ENCODE measurements at regions not wholly inside any gene's neighbourhood (a gene's known extent, or its start where the extent isn't known, plus 50 kb on each side); places are given as distances from the start of the nearest gene placed in this dataset.
"Not testable (repeated sequence)": the region's sequence is repeated elsewhere in the genome, so short reads cannot be mapped to it uniquely, and the experiment has no call there.

GRCh38 chr9:81070689-81071088, 618.7 kb downstream of the TLE1 start:
- Histone ChIP-seq H3K36me3 (ENCODE audit: control insufficient read depth, insufficient read depth, low read length) (no peaks in the 10 kb centered on the region), H3K4me3 (ENCODE audit: low read depth, low read length) (no peak overlapping the region), H3K9me3 (ENCODE audit: control insufficient read depth, insufficient read depth, low read depth, low read length) (no peaks in the 10 kb centered on the region), H3K27ac (ENCODE audit: low read depth, low read length) (no peak overlapping the region), H3K27me3 (ENCODE audit: control insufficient read depth, insufficient read depth, low read length) (no peaks in the 10 kb centered on the region), H3K4me1 (ENCODE audit: control insufficient read depth, insufficient read depth, low read length) (no peaks in the 10 kb centered on the region), H3K9ac (ENCODE audit: low read length) (no peak overlapping the region)

- Histone ChIP-seq H3K27me3 (ENCODE audit: control insufficient read depth, insufficient read depth, low read length) (no peaks in the 10 kb centered on the region), H3K9ac (ENCODE audit: low read length) (no peak overlapping the region), H3K27ac (ENCODE audit: low read depth, low read length) (no peak overlapping the region), H3K4me1 (ENCODE audit: control insufficient read depth, insufficient read depth, low read length) (no peaks in the 10 kb centered on the region), H3K9me3 (ENCODE audit: control insufficient read depth, insufficient read depth, low read depth, low read length) (0 out of 2 replicates have a peak, but pooled peaks cover 2% of the 10 kb centered on the region), H3K36me3 (ENCODE audit: control insufficient read depth, insufficient read depth, low read length) (no peaks in the 10 kb centered on the region), H3K4me3 (ENCODE audit: low read depth, low read length) (no peak overlapping the region)
Measured at GRCh38 chr9:81069923-81070322, 619.4 kb downstream of the TLE1 start.

GRCh38 chr9:81069038-81069795, 620.1 kb downstream of the TLE1 start:
- no peaks in the 10 kb centered on the region for H3K4me1 ChIP-seq (ENCODE audit: control insufficient read depth, insufficient read depth, low read length)
- H3K4me3 ChIP-seq (ENCODE audit: low read depth, low read length): no peak overlapping the region
- H3K27ac ChIP-seq (ENCODE audit: low read depth, low read length): no peak overlapping the region
- H3K27me3 ChIP-seq (ENCODE audit: control insufficient read depth, insufficient read depth, low read length): no peaks in the 10 kb centered on the region
- 0 out of 2 replicates have a peak, but pooled peaks cover 5% of the 10 kb centered on the region for H3K9me3 ChIP-seq (ENCODE audit: control insufficient read depth, insufficient read depth, low read depth, low read length)
- no peak overlapping the region for H3K9ac ChIP-seq (ENCODE audit: low read length)
- H3K36me3 ChIP-seq (ENCODE audit: control insufficient read depth, insufficient read depth, low read length): no peaks in the 10 kb centered on the region

- H3K27ac ChIP-seq (ENCODE audit: low read depth, low read length); H3K36me3 ChIP-seq (ENCODE audit: control insufficient read depth, insufficient read depth, low read length); H3K9ac ChIP-seq (ENCODE audit: low read length); H3K4me1 ChIP-seq (ENCODE audit: control insufficient read depth, insufficient read depth, low read length); H3K27me3 ChIP-seq (ENCODE audit: control insufficient read depth, insufficient read depth, low read length); H3K4me3 ChIP-seq (ENCODE audit: low read depth, low read length): not testable (repeated sequence)
- H3K9me3 ChIP-seq (ENCODE audit: control insufficient read depth, insufficient read depth, low read depth, low read length): peaks cover 26% of the 10 kb centered on the region
Measured at GRCh38 chr9:81062995-81063394, 626.4 kb downstream of the TLE1 start.

- H3K4me1 ChIP-seq (ENCODE audit: control insufficient read depth, insufficient read depth, low read length): no peaks in the 10 kb centered on the region
- no peak overlapping the region for H3K27ac ChIP-seq (ENCODE audit: low read depth, low read length)
- no peak overlapping the region for H3K4me3 ChIP-seq (ENCODE audit: low read depth, low read length)
- H3K27me3 ChIP-seq (ENCODE audit: control insufficient read depth, insufficient read depth, low read length): no peaks in the 10 kb centered on the region
- H3K36me3 ChIP-seq (ENCODE audit: control insufficient read depth, insufficient read depth, low read length): no peaks in the 10 kb centered on the region
- H3K9ac ChIP-seq (ENCODE audit: low read length): no peak overlapping the region
- peaks cover 16% of the 10 kb centered on the region for H3K9me3 ChIP-seq (ENCODE audit: control insufficient read depth, insufficient read depth, low read depth, low read length)
Measured at GRCh38 chr9:81058782-81059181, 630.6 kb downstream of the TLE1 start.

GRCh38 chr9:81053298-81054025, 635.9 kb downstream of the TLE1 start:
- no peaks in the 10 kb centered on the region for H3K9me3 ChIP-seq (ENCODE audit: control insufficient read depth, insufficient read depth, low read depth, low read length)
- no peak overlapping the region for H3K27ac ChIP-seq (ENCODE audit: low read depth, low read length)
- no peaks in the 10 kb centered on the region for H3K36me3 ChIP-seq (ENCODE audit: control insufficient read depth, insufficient read depth, low read length)
- no peaks in the 10 kb centered on the region for H3K4me1 ChIP-seq (ENCODE audit: control insufficient read depth, insufficient read depth, low read length)
- H3K4me3 ChIP-seq (ENCODE audit: low read depth, low read length): no peak overlapping the region
- H3K27me3 ChIP-seq (ENCODE audit: control insufficient read depth, insufficient read depth, low read length): no peaks in the 10 kb centered on the region
- no peak overlapping the region for H3K9ac ChIP-seq (ENCODE audit: low read length)

- Histone ChIP-seq H3K9ac (ENCODE audit: low read length) (no peak overlapping the region), H3K27ac (ENCODE audit: low read depth, low read length) (no peak overlapping the region), H3K36me3 (ENCODE audit: control insufficient read depth, insufficient read depth, low read length) (no peaks in the 10 kb centered on the region), H3K4me1 (ENCODE audit: control insufficient read depth, insufficient read depth, low read length) (no peaks in the 10 kb centered on the region), H3K27me3 (ENCODE audit: control insufficient read depth, insufficient read depth, low read length) (no peaks in the 10 kb centered on the region), H3K9me3 (ENCODE audit: control insufficient read depth, insufficient read depth, low read depth, low read length) (no peaks in the 10 kb centered on the region), H3K4me3 (ENCODE audit: low read depth, low read length) (no peak overlapping the region)
Measured at GRCh38 chr9:81052846-81053245, 636.5 kb downstream of the TLE1 start.

GRCh38 chr9:81047280-81047679, 642.1 kb downstream of the TLE1 start:
- H3K27me3 ChIP-seq (ENCODE audit: control insufficient read depth, insufficient read depth, low read length): no peaks in the 10 kb centered on the region
- no peaks in the 10 kb centered on the region for H3K9me3 ChIP-seq (ENCODE audit: control insufficient read depth, insufficient read depth, low read depth, low read length)
- no peaks in the 10 kb centered on the region for H3K4me1 ChIP-seq (ENCODE audit: control insufficient read depth, insufficient read depth, low read length)
- H3K9ac ChIP-seq (ENCODE audit: low read length): no peak overlapping the region
- no peak overlapping the region for H3K4me3 ChIP-seq (ENCODE audit: low read depth, low read length)
- no peaks in the 10 kb centered on the region for H3K36me3 ChIP-seq (ENCODE audit: control insufficient read depth, insufficient read depth, low read length)
- H3K27ac ChIP-seq (ENCODE audit: low read depth, low read length): no peak overlapping the region

GRCh38 chr9:81045658-81046057, 643.7 kb downstream of the TLE1 start:
- Histone ChIP-seq H3K27me3 (ENCODE audit: control insufficient read depth, insufficient read depth, low read length) (no peaks in the 10 kb centered on the region), H3K9ac (ENCODE audit: low read length) (no peak overlapping the region), H3K36me3 (ENCODE audit: control insufficient read depth, insufficient read depth, low read length) (no peaks in the 10 kb centered on the region), H3K4me1 (ENCODE audit: control insufficient read depth, insufficient read depth, low read length) (no peaks in the 10 kb centered on the region), H3K27ac (ENCODE audit: low read depth, low read length) (no peak overlapping the region), H3K4me3 (ENCODE audit: low read depth, low read length) (no peak overlapping the region), H3K9me3 (ENCODE audit: control insufficient read depth, insufficient read depth, low read depth, low read length) (no peaks in the 10 kb centered on the region)

GRCh38 chr9:81037889-81038288, 651.5 kb downstream of the TLE1 start:
- no peaks in the 10 kb centered on the region for H3K27me3 ChIP-seq (ENCODE audit: control insufficient read depth, insufficient read depth, low read length)
- no peaks in the 10 kb centered on the region for H3K36me3 ChIP-seq (ENCODE audit: control insufficient read depth, insufficient read depth, low read length)
- H3K9me3 ChIP-seq (ENCODE audit: control insufficient read depth, insufficient read depth, low read depth, low read length): no peaks in the 10 kb centered on the region
- no peak overlapping the region for H3K9ac ChIP-seq (ENCODE audit: low read length)
- H3K4me3 ChIP-seq (ENCODE audit: low read depth, low read length): no peak overlapping the region
- H3K27ac ChIP-seq (ENCODE audit: low read depth, low read length): no peak overlapping the region
- H3K4me1 ChIP-seq (ENCODE audit: control insufficient read depth, insufficient read depth, low read length): no peaks in the 10 kb centered on the region

GRCh38 chr9:81035601-81036000, 653.7 kb downstream of the TLE1 start:
- H3K27me3 ChIP-seq (ENCODE audit: control insufficient read depth, insufficient read depth, low read length): no peaks in the 10 kb centered on the region
- no peak overlapping the region for H3K9ac ChIP-seq (ENCODE audit: low read length)
- peaks cover 6% of the 10 kb centered on the region; the same call in 1 of the 2 replicates for H3K4me1 ChIP-seq (ENCODE audit: control insufficient read depth, insufficient read depth, low read length)
- H3K9me3 ChIP-seq (ENCODE audit: control insufficient read depth, insufficient read depth, low read depth, low read length): no peaks in the 10 kb centered on the region
- H3K36me3 ChIP-seq (ENCODE audit: control insufficient read depth, insufficient read depth, low read length): no peaks in the 10 kb centered on the region
- no peak overlapping the region for H3K4me3 ChIP-seq (ENCODE audit: low read depth, low read length)
- no peak overlapping the region for H3K27ac ChIP-seq (ENCODE audit: low read depth, low read length)
